A673 (cell line): ENCODE measurements at regions not wholly inside any gene's neighbourhood (a gene's known extent, or its start where the extent isn't known, plus 50 kb on each side); places are given as distances from the start of the nearest gene placed in this dataset.

Experiments used
- BruUV-seq: library from RNA; stranded (reverse); fragments of 400-500 nt; replicated peaks from 2 replicates; lab custom pipeline; 2021; lab: Mats Ljungman, UMichigan
- CTCF ChIA-PET: fragments of 300-600 bp; sonication (Branson Sonifier 250); formaldehyde crosslinking; loops from one replicate; lab custom pipeline; 2022; ENCODE audit warnings: antibody characterized with exemption; lab: Charles Lee
- POLR2A ChIA-PET: fragments of 300-600 bp; sonication (Branson Sonifier 250); formaldehyde crosslinking; loops from one replicate; lab custom pipeline; 2022; ENCODE audit warnings: antibody characterized with exemption; ENCODE audit not compliant: low non-redundant PET; lab: Charles Lee
- DNase-seq: peaks from one replicate; pipeline ENCODE4 v3.0.0-alpha.2; 2015; ENCODE audit warnings: low spot score
- H3K27ac ChIP-seq: fragments of 200-600 bp; sonication (generic); 2 replicates; pipeline ENCODE4 v1.5.1; 2016; ENCODE audit warnings: mixed run types, low read depth, mild to moderate bottlenecking, mixed read lengths, antibody characterized with exemption, low read length; ENCODE audit not compliant: poor library complexity, severe bottlenecking
- H3K27me3 ChIP-seq: fragments of 200-600 bp; sonication (generic); replicated peaks from 2 replicates; pipeline ENCODE4 v1.6.1; 2017; ENCODE audit warnings: mixed run types, low read depth, mild to moderate bottlenecking, mixed read lengths, antibody characterized with exemption, low read length; ENCODE audit not compliant: insufficient read depth, poor library complexity
- H3K36me3 ChIP-seq: fragments of 200-600 bp; sonication (generic); 2 replicates; pipeline ENCODE4 v1.6.1; 2016; ENCODE audit warnings: mixed run types, mild to moderate bottlenecking, mixed read lengths, antibody characterized with exemption, low read length; ENCODE audit not compliant: insufficient read depth, poor library complexity, severe bottlenecking
- H3K4me1 ChIP-seq: fragments of 200-600 bp; sonication (generic); 2 replicates; pipeline ENCODE4 v1.6.1; 2017; ENCODE audit warnings: mixed run types, mild to moderate bottlenecking, mixed read lengths, antibody characterized with exemption, low read length; ENCODE audit not compliant: insufficient read depth, poor library complexity, severe bottlenecking
- H3K4me3 ChIP-seq: fragments of 200-600 bp; sonication (generic); 2 replicates; pipeline ENCODE4 v1.5.1; 2016; ENCODE audit warnings: low read depth, mixed run types, mild to moderate bottlenecking, mixed read lengths, low read length; ENCODE audit not compliant: poor library complexity, severe bottlenecking
- H3K9me3 ChIP-seq: fragments of 200-600 bp; sonication (generic); 2 replicates; pipeline ENCODE4 v1.6.1; 2016; ENCODE audit warnings: mixed run types, low read depth, mild to moderate bottlenecking, mixed read lengths, antibody characterized with exemption, low read length; ENCODE audit not compliant: poor library complexity, severe bottlenecking
- CTCF ChIP-seq: fragments of 300-800, 200-600 bp; sonication (generic); conservative IDR thresholded peaks from 2 replicates; pipeline ENCODE4 v1.5.1; 2017; ENCODE audit warnings: low read depth, mild to moderate bottlenecking, antibody characterized with exemption, low read length, moderate library complexity, mixed read lengths
- EZH2 ChIP-seq: fragments of 200-600 bp; sonication (generic); IDR thresholded peaks from 2 replicates; pipeline ENCODE4 v1.6.1; 2017; ENCODE audit warnings: borderline replicate concordance, low read depth, mild to moderate bottlenecking, mixed read lengths, antibody characterized with exemption, low read length; ENCODE audit not compliant: poor library complexity, severe bottlenecking
- intact Hi-C: fragments of 100-400 bp; cut with micrococcal nuclease; formaldehyde crosslinking; loops from one replicate; pipeline ENCODE4 v1.10.0; 2022; ENCODE audit not compliant: unreplicated experiment

- POLR2A ChIA-PET = no interaction called here
- Histone ChIP-seq H3K9me3 (no peaks in the 10 kb centered on the region), H3K36me3 (no peaks in the 10 kb centered on the region), H3K4me3 (no peak overlapping the region), H3K4me1 (no peaks in the 10 kb centered on the region), H3K27me3 (no peaks in the 10 kb centered on the region), H3K27ac (no peak overlapping the region)
- peak; percentile 46 for DNase-seq
- intact Hi-C loops = no loop called here
- BruUV-seq = no TSS peak
- peak; percentile 48 for TF ChIP-seq CTCF
- no peak for TF ChIP-seq EZH2
- CTCF ChIA-PET = interaction anchor here (0.6 to 0.8 kb wide), 2 partner anchors 30 to 47 kb away, joined by 3 to 5 read pairs; no protein-coding TSS in a partner anchor
These were observed 53.3 kb upstream of the RNU6ATAC start for GRCh38 chr9:134217431-134218210.

- Histone ChIP-seq H3K4me3 (no peak overlapping the region), H3K27ac (no peak overlapping the region), H3K4me1 (no peaks in the 10 kb centered on the region), H3K27me3 (no peaks in the 10 kb centered on the region), H3K9me3 (no peaks in the 10 kb centered on the region), H3K36me3 (no peaks in the 10 kb centered on the region)
- TF ChIP-seq CTCF (no peak), EZH2 (no peak)
- no peak for DNase-seq
- ChIA-PET CTCF (interaction anchor here (0.6 to 0.8 kb wide), 2 partner anchors 30 to 48 kb away, joined by 3 to 5 read pairs; no protein-coding TSS in a partner anchor), POLR2A (no interaction called here)
- no TSS peak for BruUV-seq
- intact Hi-C loops = no loop called here
These were observed 53.9 kb upstream of the RNU6ATAC start for GRCh38 chr9:134218230-134218629.

GRCh38 chr9:134219646-134220060 lies 55.3 kb upstream of the RNU6ATAC start:
- H3K4me1 ChIP-seq = peaks cover 9% of the 10 kb centered on the region
- POLR2A ChIA-PET = no interaction called here
- no peaks in the 10 kb centered on the region for H3K9me3 ChIP-seq
- no TSS peak for BruUV-seq
- H3K27ac ChIP-seq = no peak overlapping the region
- CTCF ChIA-PET = no interaction called here
- no peak for DNase-seq
- H3K27me3 ChIP-seq = no peaks in the 10 kb centered on the region
- TF ChIP-seq CTCF (no peak), EZH2 (no peak)
- H3K4me3 ChIP-seq = no peak overlapping the region
- intact Hi-C loops = no loop called here
- no peaks in the 10 kb centered on the region for H3K36me3 ChIP-seq
